Stimulated activated CD4-positive, alpha-beta T cell treated with anti-CD3 and anti-CD28 coated beads, Interleukin-4, amount 100 ng/mL, for 4 hours (primary cell): ENCODE measurements at regions not wholly inside any gene's neighbourhood (a gene's known extent, or its start where the extent isn't known, plus 50 kb on each side); places are given as distances from the start of the nearest gene placed in this dataset.

ENCODE experiments used
- DNase-seq, 2 experiments: peaks; one replicate each; pipeline ENCODE4 v3.0.0-alpha.2; 2020

DNA sequence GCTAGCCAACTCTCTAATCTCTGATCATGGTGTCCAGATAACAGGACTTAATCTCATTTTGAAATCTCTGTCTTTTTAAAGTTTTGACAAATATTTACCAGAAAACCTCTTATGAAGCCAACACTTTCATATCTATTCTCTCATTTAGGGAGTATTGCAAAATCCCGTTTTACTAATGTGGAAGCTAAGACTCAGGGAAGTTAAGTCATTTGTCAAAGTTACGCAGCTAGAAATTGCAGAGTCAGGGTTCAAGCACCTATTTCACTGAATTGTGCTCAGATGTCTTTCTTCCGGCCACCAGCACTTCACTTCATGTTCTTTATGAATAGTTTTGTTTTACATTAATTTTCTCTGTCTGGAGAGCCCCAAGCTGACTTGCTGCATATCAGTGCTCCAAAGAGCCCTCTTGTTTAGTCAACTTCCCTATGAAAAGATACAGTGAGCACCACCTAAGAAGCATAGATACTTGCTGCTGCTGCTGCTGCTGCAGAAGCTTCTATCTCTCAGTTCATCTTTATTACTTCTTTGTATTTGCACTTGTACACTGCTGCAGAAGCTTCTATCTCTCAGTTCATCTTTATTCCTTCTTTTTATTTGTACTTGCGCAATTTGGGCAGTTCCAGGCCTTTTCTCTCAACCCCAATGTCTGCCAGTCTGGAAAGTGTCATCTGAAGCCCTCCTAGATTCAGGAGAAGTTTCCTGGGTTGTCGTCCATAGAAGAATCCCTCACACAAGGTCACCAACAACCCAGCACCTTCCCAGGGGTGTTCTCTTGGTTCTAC lies 329.7 kb downstream of the MAFB start:
- DNase-seq: no peak

DNA sequence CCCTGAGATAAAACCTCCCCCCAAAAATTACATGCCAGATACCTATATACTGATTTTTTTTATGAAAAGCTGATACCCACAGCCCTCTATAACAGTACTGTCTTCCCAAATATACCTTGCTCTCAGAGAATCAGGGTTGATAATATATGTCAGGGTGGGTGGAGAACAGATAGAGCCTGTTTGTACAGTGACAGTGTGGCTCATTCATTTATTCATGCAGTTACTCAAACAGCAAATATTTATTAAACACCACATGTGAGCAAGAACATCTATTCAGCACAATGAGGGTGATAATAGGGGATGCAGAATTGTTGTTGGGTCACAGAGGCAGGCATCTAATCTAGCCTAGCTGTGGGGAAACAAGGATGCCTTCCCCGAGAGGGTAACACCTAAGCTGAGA lies 334.2 kb downstream of the MAFB start:
- no peak for DNase-seq

DNA sequence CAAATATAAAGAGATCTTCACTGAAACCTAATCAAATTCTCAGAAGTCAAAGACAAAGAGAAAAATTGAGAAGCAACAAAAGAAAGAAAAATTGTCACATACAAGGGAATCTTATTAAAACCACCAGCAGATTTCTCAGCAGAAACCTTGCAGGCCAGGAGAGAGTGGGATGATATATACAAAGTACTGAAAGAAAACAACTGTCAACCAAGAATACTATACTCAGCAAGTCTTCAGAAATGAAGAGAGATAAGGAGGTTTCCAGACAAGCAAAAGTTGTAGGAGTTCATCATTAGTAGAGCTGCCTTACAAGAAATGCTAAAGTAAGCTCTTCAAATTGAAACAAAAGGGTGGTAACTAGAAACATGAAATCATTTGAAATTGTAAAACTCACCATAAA lies 345.6 kb downstream of the MAFB start:
- DNase-seq: no peak

DNA sequence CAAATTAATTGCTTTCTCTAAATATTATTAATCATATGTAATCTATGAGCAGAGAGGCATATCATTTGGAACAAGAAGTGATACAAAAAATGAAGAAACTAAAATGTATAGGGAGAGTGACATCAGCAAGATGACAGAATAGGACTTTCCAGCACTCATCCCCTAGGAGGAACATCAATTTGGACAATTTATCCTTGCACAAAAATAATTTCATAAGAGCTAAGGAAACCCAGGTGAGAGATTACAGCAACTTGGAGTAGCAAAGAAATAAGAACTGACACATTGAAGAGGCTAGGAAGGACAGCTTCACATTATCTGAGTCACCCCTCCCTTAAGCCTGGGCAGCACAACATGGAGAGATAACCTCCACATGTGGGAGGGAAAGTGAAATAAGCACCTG lies 347.5 kb downstream of the MAFB start:
- no peak for DNase-seq

DNA sequence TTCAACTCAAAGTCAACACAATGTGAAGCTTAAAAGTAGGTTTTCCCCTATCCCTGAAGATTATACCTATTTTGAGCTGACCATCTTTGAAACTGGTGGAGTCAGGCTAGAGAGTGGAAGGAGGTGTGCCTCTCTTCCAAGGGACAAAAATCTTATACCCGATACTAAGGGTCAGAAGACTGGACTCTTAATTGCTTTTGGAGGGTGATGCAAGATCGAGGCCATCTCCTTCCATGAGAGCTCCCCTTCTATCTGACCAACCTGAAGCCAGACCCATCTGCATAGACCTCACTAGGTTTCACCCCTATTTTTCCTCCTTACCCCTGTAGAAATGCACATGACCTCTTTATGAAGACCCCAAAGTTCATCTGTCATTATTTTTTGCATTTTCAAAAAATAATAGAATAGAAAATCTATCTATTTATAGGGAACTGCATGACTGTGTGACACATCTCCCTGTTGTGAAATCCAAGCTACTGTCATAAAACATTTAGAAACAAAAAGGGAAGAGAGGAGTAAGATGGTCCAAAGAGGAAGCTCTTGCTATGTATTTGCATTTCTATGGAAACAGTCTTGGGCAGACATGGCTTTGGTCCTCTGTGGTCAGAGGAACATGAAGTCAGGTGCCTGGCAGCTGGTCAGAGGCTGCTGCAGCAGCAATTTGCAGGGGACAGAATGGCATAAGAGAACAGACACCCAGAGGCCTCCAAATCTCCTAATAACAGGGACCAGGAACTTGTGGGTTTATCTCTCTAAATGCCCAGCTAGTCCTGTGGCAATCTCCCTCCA lies 349.2 kb downstream of the MAFB start:
- no peak for DNase-seq

DNA sequence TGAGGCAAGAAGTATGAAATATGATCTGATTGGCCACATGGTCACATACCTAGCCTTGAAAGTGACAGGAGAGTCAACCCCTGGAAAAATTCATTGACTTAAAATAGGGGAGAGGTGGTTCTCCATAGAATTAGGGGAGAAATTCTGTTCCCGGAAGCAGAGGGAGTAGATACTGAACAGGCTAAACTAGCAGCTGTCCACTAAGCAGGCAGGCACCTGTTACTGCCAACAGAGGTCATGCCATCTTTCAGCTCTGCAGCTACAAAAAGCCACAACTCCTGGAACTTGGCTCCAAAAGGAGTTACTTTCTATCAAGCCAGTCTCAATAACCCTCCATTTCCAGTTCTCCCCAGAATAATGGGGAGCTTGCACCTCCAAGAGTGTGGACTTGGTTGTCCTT lies 352.5 kb downstream of the MAFB start:
- DNase-seq: no peak

DNA sequence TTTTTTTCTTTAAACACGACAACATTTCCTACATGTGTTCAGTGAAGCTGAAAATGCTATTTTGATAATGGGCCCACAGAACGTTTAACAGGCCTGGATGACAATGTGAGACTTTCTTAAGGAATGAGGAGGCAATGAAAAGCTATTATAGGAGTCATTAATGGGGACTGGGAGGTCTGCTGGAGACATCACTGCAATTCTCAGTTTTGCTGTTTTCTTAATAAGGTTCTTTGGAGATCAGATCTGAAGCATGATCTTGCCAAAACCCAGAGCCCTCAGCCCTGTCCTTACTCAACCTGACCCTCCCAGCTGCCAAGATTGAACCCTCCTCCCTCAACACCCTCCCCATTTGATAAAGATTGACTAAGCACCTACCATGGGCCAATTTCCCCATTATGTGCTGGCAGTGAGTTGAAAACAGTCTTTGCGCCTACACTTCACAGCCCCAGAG lies 353.1 kb downstream of the MAFB start:
- no peak for DNase-seq

DNA sequence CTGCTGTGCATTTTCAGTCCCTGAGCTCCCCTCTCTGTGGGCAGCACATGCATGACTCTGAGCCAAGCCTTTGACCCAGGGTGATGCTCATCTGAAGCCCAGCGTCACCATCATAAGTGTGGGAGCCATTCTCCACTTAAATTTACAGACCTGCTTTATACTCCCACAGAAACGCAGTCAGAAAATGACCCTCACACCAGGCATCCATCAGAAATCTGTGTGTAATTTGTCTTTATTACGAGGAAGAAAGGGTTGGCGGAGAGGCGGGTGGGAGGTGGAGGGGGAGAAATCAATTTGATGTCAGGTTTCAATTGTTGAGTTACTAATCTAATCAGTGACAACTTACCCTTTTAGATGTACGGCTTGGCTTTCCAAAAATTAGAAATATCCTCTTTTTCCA lies 353.6 kb downstream of the MAFB start:
- DNase-seq: no peak

DNA sequence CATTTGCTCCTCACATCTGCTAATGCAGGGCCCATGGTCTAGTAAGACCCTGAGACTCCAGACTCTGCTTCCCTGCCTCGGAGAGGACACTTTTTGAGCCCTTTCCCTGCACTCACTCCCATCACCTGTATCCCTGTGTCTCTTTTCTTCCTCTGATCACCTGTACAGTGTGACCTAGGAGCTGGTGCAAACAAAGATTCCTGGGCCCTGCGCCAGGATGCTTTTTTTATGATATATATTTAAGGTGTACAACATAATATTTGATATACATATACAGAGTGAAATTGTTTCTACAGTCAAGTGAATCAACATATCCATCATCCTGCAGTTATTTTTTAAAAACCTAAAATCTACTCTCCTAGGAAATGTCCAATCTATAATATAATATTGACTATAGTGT lies 355.4 kb downstream of the MAFB start:
- DNase-seq: no peak

DNA sequence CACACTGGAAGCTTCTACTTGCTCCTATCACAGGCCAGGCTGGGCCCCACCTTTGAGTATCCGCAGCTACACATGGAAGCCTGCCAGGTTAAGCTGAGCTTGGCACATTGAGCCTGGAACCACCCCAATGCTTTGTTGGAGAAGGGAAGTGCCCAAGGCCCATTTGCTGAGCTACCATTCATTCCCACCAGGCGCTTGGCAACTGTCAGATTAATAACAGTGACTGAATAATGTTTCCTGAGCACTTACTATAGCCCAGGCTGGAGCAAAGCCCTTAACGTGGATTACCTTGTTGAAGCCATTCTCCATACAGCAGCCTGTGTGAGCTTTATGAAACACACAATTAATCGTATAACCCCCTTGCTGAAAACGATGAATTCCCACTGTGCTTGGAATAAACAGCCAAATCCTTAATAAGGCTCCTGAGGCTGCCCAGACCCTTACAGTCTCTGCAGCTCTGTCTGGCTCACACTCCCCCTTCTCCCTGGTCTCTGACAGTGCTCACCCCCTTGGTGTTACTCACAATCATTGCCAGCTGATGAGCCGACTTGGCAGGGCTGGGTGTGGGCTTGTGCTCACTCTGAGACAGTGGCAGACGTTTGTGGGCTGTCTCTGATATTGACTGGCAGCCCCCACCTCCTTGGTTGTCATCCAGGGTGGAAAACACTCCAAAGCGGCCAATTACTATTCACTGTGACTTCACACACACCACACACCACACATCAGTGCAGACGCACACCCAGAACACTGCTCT lies 357.1 kb downstream of the MAFB start:
- no peak for DNase-seq

DNA sequence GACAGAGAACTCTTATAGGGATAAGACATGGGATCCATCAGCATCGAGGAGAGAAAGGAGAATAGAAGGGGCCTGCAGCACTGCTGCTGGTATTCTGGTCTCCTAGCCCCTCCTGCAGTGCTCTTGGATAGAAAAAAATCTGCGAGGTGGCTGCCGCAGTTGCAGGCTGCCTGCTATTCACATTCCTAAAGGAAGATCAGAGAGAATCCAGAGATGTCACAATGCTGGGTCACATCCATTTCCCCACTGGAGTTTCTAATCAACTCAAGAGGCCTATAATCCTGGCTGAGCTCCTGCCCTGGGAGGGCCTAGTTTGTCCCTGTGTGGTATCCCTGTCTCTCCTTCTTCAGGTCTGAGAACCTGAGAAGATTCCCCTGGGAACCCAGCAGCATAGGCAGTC lies 357.8 kb downstream of the MAFB start:
- no peak for DNase-seq

DNA sequence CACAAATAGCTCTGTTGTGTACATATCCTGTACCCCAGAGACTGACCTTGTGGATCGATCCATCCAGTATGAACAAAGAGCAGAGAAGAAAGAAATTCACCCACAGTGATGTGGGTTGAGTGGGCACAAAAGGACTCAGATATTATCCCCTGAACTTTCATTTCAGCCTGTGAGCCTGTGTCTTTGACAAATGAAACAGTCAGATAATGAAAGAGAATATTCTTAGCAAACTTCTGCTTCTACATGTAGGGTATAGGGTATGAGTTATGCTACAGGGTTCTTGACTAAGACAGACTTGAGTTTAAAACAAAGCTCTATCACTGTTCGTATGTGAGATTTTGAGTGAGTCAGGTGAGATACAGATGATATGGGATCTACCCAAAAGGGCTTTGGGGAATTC lies 359.7 kb downstream of the MAFB start:
- DNase-seq: no peak

DNA sequence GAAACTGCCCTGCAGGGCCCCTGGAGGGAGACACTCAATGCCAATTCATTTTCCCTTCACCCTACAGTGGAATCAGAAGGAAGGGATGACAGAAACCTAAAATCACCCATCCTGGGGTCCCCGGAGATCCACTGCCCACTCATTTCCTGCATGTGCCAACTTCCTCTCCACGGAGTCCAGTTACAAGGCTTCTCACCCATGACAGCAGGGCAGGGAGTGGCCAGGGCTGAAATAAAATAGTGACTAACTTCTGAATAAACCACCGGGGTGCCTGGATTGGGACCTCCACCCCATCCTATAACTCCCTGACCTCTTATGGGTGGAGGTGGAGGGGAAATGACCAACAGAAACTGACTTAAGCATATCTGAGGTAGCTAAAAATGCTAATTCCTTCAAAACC lies 362.3 kb downstream of the MAFB start:
- no peak for DNase-seq

DNA sequence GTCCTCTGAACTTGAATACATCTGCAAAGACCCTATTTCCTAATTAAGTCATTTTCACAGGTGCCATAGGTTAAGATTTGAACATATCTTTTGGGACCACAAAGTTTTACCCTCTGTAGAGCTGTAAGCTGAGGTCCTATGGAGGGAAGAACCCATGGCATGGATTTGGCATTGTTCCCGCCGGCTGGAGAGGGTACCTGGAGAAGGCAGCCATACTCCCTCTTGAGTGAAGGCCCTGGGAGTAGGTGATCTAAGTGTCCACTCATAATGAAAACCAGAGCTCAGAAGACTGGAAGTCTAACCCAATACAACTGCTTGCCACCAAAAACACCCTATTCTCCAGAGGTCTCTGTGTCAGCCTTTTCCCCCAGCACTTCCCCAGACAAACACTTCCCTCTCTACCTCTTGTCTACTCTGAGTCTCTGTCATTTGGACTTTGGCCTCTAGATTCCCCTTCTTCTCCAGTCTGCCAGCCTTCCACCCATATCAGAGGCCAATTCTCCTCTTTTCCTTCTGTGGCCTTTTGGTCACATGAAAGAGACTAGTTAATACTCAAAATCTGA lies 363.9 kb downstream of the MAFB start:
- DNase-seq: no peak

DNA sequence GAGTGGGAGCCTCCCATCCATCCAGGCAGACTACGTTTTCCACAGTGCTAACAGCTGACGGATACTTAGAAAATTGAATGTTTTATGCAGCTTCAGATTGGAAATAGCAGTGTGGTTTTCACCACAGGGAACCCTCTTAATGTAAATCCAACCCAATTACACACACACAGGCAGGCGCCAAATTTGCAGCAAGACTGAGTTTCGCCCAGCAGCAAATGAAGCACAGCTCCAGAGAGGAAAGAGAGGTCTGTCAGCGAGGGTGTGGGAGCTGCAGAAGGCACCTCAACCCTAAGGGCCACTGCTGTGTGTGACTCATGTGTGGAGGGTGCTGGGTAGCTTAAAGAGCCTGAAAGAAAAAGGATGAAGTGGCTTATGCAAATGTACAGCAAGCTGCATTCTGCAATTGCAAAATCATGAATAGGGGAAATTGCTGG lies 365.7 kb downstream of the MAFB start:
- no peak for DNase-seq

DNA sequence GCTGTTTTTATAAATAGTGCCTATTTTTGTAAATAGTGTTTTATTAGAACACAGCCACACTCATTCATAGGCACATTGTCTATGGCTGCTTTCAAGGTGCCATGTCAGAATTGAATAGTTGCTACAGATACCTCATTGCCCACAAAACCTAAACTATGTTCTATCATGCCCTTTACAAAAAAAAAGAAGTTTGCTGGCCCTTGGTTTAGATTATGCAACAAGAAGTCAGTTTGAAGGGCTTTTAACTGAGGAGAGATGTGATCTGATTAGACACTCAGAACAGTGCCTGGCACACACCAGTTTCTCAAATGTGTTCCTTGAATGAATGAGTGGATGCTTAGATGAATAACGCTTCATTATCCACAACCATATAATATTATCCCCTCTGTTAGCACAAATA lies 366.1 kb downstream of the MAFB start:
- no peak for DNase-seq

DNA sequence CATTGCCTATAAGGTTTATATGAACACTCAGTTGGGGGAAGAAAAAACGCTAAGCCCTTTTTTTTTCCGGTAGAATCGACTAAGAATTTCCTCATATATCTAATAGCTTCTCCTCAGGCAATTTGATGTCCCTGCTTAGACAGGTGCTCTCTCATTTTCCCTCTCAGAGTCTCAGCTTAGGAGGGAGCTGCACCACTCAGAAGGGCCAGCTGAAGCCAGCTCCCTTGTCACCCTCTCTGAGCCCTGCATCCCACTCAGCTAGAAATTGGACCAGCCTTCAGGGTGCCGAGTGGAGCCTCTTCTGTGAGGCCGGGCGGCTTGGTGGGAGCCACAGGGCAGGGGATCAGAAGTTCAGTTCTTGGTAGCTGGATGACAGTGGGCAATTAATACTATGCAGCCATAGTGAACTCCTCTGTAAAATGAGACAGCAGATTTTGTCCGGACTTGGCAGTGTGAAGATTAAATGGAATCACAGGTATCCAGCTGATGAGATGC lies 368.5 kb downstream of the MAFB start:
- no peak for DNase-seq

DNA sequence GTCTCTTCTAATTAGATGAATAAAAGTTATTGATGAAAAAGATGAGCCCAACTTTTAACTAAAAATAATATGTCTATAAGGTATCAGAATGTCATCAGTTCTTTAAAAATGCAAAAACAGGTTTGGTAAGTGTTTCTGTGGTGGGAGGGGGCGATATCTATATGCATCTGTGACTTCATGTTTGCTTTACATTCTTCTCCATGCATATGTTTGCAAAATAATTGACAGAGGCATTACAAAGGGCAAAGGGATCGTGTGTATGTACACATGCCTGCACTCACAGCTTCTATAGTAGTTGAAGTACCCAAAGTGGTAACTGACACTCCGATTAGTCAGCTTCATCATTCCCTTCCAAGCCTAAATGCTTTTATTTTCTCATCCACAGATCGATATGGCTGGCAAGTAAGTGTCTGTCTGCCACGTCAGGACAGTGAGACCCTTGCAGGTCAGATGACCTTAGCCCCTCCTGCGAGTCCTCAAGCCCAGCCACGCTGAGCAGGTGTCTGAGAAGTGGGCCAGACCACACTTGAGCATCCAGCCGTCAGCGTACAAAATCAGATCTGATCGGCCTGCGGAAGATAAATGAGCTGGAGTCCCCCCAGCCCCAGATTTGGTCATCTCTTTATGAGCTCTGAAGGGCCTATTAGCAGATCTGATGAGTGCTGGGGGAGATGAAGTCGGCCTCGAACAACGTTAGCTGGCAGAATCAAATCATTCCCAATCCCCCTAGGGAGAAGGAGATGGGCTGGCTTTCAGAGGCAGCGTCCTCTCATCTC lies 369.1 kb downstream of the MAFB start:
- DNase-seq: no peak

DNA sequence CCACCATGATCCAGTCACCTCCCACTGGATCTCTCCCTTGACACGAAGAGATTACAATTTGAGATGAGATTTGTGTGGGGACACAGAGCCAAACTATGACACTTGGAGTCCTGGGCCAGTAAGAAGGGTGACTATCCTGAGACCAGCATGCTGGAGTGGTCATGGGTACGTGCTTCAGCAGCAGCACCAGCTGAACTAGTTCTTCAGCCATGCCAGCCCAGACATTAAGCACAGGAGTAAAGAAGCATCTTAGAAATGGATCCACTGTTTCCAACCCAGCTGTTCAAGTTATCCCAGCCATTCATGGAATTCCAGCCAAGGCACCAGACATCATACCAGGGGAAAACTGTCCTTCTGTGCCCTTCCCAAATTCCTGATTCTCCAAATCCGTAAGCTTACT lies 370.0 kb downstream of the MAFB start:
- DNase-seq: no peak

DNA sequence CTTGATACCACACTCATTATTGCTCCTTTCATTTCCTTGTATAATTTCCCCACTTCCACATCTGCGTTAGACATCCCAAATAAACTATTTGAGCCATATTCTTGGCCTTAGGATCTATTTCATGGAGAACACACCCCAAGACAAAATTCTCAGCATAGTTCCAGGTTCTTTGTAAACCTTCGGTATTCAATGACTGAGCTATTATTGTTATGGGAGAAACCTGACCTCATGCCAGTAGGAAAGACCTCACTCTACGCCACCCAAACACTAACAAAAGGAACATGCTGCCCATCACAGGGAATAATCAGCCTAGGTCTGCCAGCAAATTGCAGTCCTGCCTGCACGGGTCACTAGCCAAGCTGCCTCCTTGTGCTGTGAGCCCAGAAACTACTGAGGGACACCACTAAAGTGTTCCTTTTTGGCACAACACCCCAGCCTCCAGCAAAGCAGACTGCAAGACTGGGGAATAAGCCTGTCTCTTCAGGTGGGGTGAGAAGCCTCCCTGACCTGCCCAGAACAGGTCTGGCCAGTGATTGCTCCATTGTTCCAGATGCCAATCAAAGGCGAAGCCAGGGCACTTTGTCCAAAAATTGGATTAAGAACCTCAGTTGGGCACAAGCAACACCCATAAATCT lies 371.8 kb downstream of the MAFB start:
- DNase-seq: no peak

DNA sequence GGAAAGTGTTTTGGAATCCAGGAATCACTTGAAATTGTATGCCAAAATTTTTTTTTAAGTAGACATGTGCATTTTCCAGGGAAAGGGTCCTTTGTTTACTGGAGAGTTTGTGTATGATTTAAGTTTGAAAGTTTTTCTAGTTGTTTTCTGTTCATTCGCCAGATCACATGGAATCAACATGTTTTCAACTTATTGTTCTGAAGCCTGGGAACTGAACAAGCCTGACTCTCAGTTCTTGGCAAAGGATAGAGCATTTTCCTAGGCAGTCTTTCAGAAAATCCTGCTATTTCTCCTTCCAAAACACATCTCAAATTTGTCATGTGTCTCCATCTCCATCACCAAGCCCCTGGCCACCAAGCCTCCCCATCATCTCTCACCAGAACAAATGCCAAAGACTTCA lies 374.8 kb downstream of the MAFB start:
- no peak for DNase-seq

DNA sequence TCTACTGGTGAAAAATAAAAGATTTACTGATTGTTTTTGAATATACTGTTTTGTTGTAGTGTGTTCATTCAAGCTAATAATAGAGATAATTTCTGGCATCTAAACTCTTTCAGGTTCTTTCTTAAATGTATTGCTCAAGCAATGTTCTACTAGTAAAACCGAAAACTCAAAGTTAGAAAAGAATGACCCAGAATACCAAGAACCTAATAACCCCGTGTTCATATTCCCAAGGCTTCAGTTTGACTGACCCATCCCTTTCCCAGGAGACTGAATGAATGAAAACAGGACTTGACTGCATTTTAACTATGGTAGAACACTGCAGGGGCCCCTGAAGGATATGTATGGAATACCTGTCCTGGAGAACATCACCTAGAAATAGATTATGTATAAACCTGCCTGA lies 375.3 kb downstream of the MAFB start:
- DNase-seq: no peak
